HL-60 (cell line): ENCODE measurements at regions not wholly inside any gene's neighbourhood (a gene's known extent, or its start where the extent isn't known, plus 50 kb on each side); places are given as distances from the start of the nearest gene placed in this dataset.

Experiments
- DNase-seq, 2 experiments: peaks; one replicate each; pipeline ENCODE4 v3.0.0-alpha.2; 2010 to 2020; ENCODE audit warnings: low read depth in 1 of 2, low spot score in 1 of 2
- H3K27ac ChIP-seq: fragments of 250-450 bp; sonication (Bioruptor Pico); replicated peaks from 2 replicates; pipeline ENCODE4 v1.5.1; 2020; ENCODE audit warnings: mild to moderate bottlenecking, moderate library complexity
- H3K27me3 ChIP-seq: fragments of 250-450 bp; sonication (Bioruptor Pico); 2 replicates; pipeline ENCODE4 v1.5.1; 2021; ENCODE audit warnings: mild to moderate bottlenecking, moderate library complexity; ENCODE audit not compliant: insufficient read depth, poor library complexity, severe bottlenecking
- H3K4me3 ChIP-seq: replicated peaks from 2 replicates; pipeline ENCODE4 v1.5.1; 2011; ENCODE audit warnings: mild to moderate bottlenecking, control low read depth, low read length; ENCODE audit not compliant: insufficient read depth
- CTCF ChIP-seq: IDR thresholded peaks from one replicate; pipeline ENCODE4 v1.5.1; 2011; ENCODE audit warnings: low read length, control low read depth, inconsistent platforms; ENCODE audit not compliant: insufficient read depth
- GABPA ChIP-seq: IDR thresholded peaks from 2 replicates; pipeline ENCODE4 v1.6.1; 2012; ENCODE audit warnings: low read depth
- POLR2AphosphoS5 ChIP-seq: IDR thresholded peaks from 2 replicates; pipeline ENCODE4 v1.6.1; 2012; ENCODE audit warnings: low read depth
- REST ChIP-seq: IDR thresholded peaks from 2 replicates; pipeline ENCODE4 v1.6.1; 2012; ENCODE audit warnings: low read depth; ENCODE audit not compliant: insufficient replicate concordance
- SPI1 ChIP-seq: IDR thresholded peaks from 2 replicates; pipeline ENCODE4 v1.6.1; 2012; ENCODE audit warnings: low read depth, mild to moderate bottlenecking, borderline replicate concordance

- H3K27ac ChIP-seq = no peak overlapping the region
- no peak overlapping the region for H3K4me3 ChIP-seq
- TF ChIP-seq REST (no peak), SPI1 (no peak), CTCF (no peak), GABPA (no peak)
- no peaks in the 10 kb centered on the region for H3K27me3 ChIP-seq
- no peak for DNase-seq
Measured at GRCh38 chr9:81314490-81314889, 374.9 kb downstream of the TLE1 start.

DNA sequence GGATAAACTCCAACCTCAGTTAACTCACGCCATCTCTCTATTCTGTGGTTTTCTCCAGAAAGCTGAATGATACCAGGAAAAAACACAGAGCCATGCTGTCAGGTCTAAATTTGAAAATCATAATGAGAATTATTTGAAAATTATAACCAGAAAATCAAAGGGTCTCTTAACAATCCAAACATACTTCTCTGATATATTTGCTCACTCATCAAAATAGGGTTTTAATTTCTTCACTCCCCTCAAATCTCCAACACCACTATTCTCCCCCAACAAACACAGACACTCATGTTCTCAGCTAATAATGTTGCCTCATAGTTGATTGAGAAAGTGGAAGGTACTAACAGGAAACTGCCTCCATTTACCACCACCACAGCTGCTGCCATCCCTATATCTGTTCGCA, 375.5 kb downstream of the TLE1 start:
- Histone ChIP-seq H3K4me3 (no peak overlapping the region), H3K27ac (no peak overlapping the region), H3K27me3 (no peaks in the 10 kb centered on the region)
- no peak for DNase-seq
- TF ChIP-seq SPI1 (no peak), CTCF (no peak)

GRCh38 chr9:81312346-81312745, 377.0 kb downstream of the TLE1 start:
- no peak for DNase-seq

More at GRCh38 chr9:81312346-81312745, 377.0 kb downstream of the TLE1 start:
- Histone ChIP-seq H3K27me3 (no peaks in the 10 kb centered on the region), H3K4me3 (no peak overlapping the region), H3K27ac (no peak overlapping the region)
- no peak for TF ChIP-seq CTCF
- no peak for TF ChIP-seq POLR2AphosphoS5
- no peak for TF ChIP-seq SPI1
- TF ChIP-seq GABPA = no peak
- TF ChIP-seq REST = no peak
